CD4-positive, alpha-beta T cell treated with Interleukin-6 for 4 hours (primary cell): ENCODE measurements at regions not wholly inside any gene's neighbourhood (a gene's known extent, or its start where the extent isn't known, plus 50 kb on each side); places are given as distances from the start of the nearest gene placed in this dataset.

Experiments used
- DNase-seq: peaks from one replicate; pipeline ENCODE4 v3.0.0-alpha.2; 2020; ENCODE audit warnings: mixed read lengths

- no peak for DNase-seq
These were observed 67.7 kb upstream of the FAM9A start for GRCh38 chrX:8868906-8869305.

- DNase-seq, result no peak
These were observed 67.0 kb upstream of the FAM9A start for GRCh38 chrX:8868070-8868773.

GRCh38 chrX:8867406-8867805 lies 66.2 kb upstream of the FAM9A start:
- DNase-seq, result no peak

DNA sequence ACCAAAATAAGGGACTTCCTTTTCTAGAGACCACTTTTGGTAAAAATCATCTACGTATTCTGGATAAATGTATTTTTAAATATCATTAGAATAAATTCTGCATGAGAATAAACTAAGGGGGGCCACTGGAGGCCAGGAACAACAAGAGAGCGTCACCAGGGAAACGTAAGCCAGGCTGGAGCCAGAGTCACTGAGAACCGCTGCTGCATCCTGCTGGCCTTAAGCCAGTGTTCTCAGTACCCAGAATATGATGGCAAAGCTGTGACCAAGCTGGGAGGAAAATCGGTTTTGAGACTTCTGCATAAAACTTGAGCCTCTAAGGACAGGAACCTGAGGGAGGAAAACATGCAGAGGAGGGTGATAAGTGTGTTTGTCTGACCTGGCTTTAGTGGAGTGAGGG lies 63.0 kb upstream of the FAM9A start:
- no peak for DNase-seq

GRCh38 chrX:8861908-8862307 lies 60.7 kb upstream of the FAM9A start:
- no peak for DNase-seq

GRCh38 chrX:8851231-8851886 lies 50.2 kb upstream of the FAM9A start:
- DNase-seq, result no peak
